A172 (cell line): ENCODE measurements at regions not wholly inside any gene's neighbourhood (a gene's known extent, or its start where the extent isn't known, plus 50 kb on each side); places are given as distances from the start of the nearest gene placed in this dataset.
A peak's percentile ranks its signal among the peaks of the same experiment; 100 is the strongest.
"Not testable (repeated sequence)": the region's sequence is repeated elsewhere in the genome, so short reads cannot be mapped to it uniquely, and the experiment has no call there.

Experiments
- DNase-seq: peaks from one replicate; pipeline ENCODE4 v3.0.0-alpha.2; 2015; ENCODE audit warnings: low spot score

- peak; percentile 72 for DNase-seq
These were observed 115.9 kb upstream of the EEPD1 start for GRCh38 chr7:36037121-36037662.

DNA sequence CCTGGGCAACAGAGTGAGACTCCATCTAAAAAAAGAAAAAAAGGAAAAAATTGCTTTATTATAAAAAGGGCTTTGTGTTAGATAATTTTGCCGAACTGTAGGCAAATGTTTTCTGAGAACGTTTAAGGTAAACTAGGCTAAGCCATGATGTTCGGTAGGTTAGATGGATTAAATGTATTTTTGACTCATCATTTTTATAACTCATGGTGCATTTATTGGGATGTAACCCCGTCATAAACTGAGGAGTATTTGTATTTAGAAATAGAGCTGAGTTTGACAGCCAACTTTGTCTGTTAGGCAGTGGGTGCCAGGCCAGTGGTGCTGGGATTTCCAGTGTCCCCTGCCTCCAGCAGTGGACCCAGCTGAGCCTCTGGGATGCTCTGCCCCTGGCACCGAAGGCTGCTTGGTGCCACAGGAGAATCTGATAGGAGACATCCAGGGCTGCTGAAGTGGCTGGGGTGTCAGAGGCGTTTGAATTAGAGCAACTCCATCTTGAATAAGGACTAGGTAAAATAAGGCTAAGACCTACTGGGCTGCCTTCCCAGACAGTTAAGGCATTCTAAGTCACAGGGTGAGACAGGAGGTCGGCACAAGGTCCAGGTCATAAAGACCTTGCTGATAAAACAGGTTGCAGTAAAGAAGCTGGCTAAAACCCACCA lies 114.9 kb upstream of the EEPD1 start:
- DNase-seq = no peak

- DNase-seq = no peak
These were observed 113.8 kb upstream of the EEPD1 start for GRCh38 chr7:36039243-36039642.

- no peak for DNase-seq
These were observed 113.4 kb upstream of the EEPD1 start for GRCh38 chr7:36039671-36040070.

DNA sequence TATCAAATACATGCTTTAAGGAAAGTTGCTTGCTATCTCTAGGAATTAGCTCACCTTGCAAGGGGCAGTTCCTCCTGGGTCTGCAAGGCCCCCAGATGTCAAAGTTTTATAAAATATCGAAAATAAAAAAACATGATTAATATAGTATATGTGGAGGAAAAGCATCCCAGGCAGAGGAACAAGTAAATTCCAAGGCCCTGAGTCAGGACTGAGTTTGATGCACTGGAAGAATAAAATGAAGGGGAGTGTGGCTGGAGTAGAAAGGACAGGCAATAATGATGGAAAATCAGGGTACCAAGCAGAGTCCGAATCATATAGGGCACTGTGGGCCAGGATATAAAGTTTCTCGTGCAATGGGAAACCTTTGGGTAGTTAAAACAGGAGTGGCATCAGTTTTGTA lies 112.4 kb upstream of the EEPD1 start:
- DNase-seq = peak; percentile 40

- DNase-seq = no peak
These were observed 108.8 kb upstream of the EEPD1 start for GRCh38 chr7:36044101-36044892.

- DNase-seq = no peak
These were observed 107.7 kb upstream of the EEPD1 start for GRCh38 chr7:36045326-36045725.

DNA sequence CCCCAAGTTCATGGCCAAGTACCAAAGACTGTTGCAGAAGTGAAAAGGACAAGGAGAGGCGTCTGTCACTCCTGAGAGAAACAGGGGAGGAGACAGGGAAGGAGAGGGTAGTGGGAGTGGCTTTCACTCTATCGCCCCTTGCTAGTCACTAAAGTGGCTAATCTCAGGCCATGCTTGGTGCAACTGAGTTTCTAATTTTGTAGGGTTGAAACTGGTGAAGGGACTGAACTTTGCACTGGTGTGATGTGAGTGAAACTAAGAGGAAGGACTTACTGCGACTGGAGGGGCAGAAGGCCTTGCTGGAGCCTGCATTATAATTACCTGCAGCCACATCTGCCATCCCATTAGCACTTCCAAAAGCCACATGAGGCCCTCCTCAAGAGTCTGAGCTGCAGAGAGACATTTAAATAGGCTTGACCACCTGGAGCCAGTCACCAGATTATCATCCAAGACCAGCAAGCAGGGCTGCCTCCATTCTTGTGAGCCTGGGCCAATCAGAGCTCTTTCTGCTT lies 107.2 kb upstream of the EEPD1 start:
- no peak for DNase-seq

DNA sequence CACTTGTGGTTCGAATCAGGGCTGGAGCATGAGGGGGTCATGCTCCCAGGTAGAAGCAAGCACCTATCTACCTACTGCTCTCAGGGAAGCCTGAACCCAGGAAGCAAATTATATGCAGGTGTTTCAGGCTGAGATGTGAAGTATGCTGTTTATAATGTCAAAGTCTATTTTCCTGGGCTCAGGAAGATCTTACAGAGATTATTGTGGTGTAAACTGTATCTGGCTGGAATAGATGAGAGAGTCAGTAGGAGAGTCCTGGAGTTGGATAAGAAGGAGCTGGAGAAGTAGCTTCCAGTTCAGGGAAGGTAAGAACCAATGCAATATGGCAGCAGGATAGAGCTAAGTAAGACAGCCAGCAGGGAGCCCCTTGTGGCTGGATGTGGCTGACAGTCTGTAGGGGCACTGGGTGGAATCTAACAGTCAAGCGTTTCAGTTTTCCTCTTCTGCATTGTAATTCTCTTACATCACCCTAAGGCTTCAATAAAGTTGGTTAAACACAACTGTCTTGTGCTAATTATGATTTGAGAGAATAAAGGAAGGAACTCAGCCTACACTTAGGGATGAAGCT lies 105.9 kb upstream of the EEPD1 start:
- no peak for DNase-seq

- no peak for DNase-seq
These were observed 104.7 kb upstream of the EEPD1 start for GRCh38 chr7:36048141-36048901.

DNA sequence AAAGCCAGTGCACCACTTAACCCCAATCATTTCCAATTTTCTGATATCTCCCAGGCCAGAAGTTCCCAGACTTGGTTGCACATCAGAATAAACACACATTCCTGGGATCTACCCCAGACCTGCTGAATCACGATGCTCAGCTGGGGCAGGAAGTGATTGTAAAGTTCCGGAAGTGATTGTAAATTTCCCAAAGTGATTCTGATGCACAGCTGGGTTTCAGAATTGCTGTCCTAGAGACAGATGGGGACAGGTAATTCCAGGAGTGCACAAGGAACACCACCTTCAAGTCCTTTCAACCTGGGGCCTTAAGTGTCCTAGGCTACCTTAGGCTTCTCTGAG lies 104.2 kb upstream of the EEPD1 start:
- no peak for DNase-seq

- DNase-seq = no peak
These were observed 101.6 kb upstream of the EEPD1 start for GRCh38 chr7:36051501-36051900.

GRCh38 chr7:36053589-36053988 lies 99.5 kb upstream of the EEPD1 start:
- no peak for DNase-seq

GRCh38 chr7:36054637-36055036 lies 98.4 kb upstream of the EEPD1 start:
- no peak for DNase-seq

GRCh38 chr7:36055207-36055606 lies 97.8 kb upstream of the EEPD1 start:
- DNase-seq = no peak

DNA sequence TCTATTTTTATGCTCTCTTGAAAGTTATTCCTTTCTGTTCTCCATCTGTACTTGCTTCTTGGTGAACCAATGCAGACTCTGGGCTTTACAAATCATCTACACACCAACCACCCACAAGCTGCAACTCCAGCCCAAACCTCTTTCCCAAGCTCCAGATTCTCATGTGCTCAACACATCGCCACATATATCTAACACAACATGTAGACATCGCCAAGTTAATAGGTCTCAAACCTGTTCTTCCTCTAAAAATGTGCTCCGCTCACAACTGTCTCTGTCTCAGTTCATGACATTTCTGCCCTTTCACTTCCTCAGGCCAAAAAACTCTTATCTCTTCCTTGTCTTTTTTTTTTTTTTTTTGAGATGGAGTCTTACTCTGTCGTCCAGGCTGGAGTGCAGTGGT lies 95.7 kb upstream of the EEPD1 start:
- no peak for DNase-seq

- no peak for DNase-seq
These were observed 94.9 kb upstream of the EEPD1 start for GRCh38 chr7:36058020-36058592.

- not testable (repeated sequence) for DNase-seq
These were observed 92.7 kb upstream of the EEPD1 start for GRCh38 chr7:36060388-36060787.

GRCh38 chr7:36062154-36062815 lies 90.8 kb upstream of the EEPD1 start:
- DNase-seq = no peak

GRCh38 chr7:36064676-36065075 lies 88.4 kb upstream of the EEPD1 start:
- DNase-seq = no peak
